AG04449 (cell line): ENCODE measurements at regions not wholly inside any gene's neighbourhood (a gene's known extent, or its start where the extent isn't known, plus 50 kb on each side); places are given as distances from the start of the nearest gene placed in this dataset.

ENCODE experiments used
- CTCF ChIA-PET: fragments of 350-600 bp; formaldehyde crosslinking; extraction: SDS; loops from one replicate; lab custom pipeline; 2021; ENCODE audit warnings: antibody characterized with exemption; lab: Yijun Ruan, JAX
- POLR2A ChIA-PET: fragments of 400-600, 350-600 bp; formaldehyde crosslinking; extraction: SDS; loops from one replicate; lab custom pipeline; 2020; ENCODE audit warnings: antibody characterized with exemption, inconsistent platforms; lab: Yijun Ruan, JAX
- DNase-seq: peaks from one replicate; pipeline ENCODE4 v3.0.0-alpha.2; 2010; ENCODE audit warnings: low read depth, low spot score
- H3K4me3 ChIP-seq: 2 replicates; pipeline ENCODE4 v1.5.1; 2011; ENCODE audit warnings: low read depth, mild to moderate bottlenecking, control low read depth, low read length
- TF ChIP-seq, protein P1 (sequence below): IDR thresholded peaks from one replicate; pipeline ENCODE4 v1.5.1; 2011; ENCODE audit warnings: mild to moderate bottlenecking, moderate library complexity, low read length, control low read depth, inconsistent platforms; ENCODE audit not compliant: insufficient read depth; ENCODE audit errors: missing control alignments

DNA sequence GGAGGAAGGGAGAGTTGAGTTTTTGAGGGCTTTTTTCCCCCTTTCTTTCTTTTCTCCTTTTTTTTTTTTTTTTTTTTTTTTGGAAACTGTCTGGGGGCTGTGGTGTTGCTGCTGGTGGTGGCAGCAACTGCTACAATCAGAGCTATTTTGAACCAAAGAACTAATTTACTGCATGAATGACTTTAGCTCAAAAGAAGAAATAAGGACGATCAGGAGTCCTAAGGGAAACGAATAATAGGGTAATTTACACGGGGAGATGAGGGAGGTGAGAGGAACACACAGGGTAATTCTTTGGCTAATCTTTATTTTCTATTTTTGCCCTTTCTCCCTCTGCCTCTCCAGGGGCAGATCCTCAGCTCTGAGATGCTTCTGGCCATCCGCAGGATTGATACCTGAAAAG lies 119.8 kb downstream of the TMEM132E start:
- no peak for DNase-seq
- POLR2A ChIA-PET = no interaction called here
- H3K4me3 ChIP-seq = no peak overlapping the region
- CTCF ChIA-PET = no interaction called here
- TF ChIP-seq, protein P1, sequence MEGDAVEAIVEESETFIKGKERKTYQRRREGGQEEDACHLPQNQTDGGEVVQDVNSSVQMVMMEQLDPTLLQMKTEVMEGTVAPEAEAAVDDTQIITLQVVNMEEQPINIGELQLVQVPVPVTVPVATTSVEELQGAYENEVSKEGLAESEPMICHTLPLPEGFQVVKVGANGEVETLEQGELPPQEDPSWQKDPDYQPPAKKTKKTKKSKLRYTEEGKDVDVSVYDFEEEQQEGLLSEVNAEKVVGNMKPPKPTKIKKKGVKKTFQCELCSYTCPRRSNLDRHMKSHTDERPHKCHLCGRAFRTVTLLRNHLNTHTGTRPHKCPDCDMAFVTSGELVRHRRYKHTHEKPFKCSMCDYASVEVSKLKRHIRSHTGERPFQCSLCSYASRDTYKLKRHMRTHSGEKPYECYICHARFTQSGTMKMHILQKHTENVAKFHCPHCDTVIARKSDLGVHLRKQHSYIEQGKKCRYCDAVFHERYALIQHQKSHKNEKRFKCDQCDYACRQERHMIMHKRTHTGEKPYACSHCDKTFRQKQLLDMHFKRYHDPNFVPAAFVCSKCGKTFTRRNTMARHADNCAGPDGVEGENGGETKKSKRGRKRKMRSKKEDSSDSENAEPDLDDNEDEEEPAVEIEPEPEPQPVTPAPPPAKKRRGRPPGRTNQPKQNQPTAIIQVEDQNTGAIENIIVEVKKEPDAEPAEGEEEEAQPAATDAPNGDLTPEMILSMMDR = no peak

DNA sequence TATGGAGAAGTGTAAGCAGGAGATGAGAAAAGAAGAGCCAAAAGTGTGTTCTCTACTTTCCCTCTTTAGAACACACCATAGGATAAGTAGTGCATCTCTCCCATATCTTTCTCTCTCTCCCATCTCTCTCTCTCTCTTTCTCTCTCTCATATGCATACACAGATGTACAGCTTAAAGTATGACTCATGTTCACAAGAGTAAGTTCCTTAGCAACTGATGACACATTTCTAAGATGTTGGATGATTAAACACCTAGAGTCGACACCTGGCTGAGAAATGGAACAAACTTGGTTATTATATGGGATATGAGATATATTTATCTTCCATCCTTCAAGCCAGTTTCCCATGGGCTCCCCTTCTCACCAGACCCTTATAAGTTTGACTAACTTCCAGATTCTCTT lies 113.5 kb downstream of the TMEM132E start:
- CTCF ChIA-PET = no interaction called here
- POLR2A ChIA-PET = no interaction called here

More for the DNA sequence above, 113.5 kb downstream of the TMEM132E start:
- TF ChIP-seq, protein P1 = no peak
- no peak for DNase-seq
- no peak overlapping the region for H3K4me3 ChIP-seq
